OCI-LY1 (cell line): ENCODE measurements at regions not wholly inside any gene's neighbourhood (a gene's known extent, or its start where the extent isn't known, plus 50 kb on each side); places are given as distances from the start of the nearest gene placed in this dataset.

Source experiments
- CTCF ChIP-seq: fragments of 200-600 bp; sonication (generic), shearing (Covaris generic); IDR thresholded peaks from 2 replicates; pipeline ENCODE4 v1.5.1; 2017; ENCODE audit warnings: mild to moderate bottlenecking, antibody characterized with exemption, low read length, moderate library complexity, mixed read lengths
- EZH2 ChIP-seq: fragments of 200-600 bp; sonication (generic), shearing (Covaris generic); IDR thresholded peaks from 2 replicates; pipeline ENCODE4 v1.8.0; 2017; ENCODE audit warnings: borderline replicate concordance, mixed run types, mild to moderate bottlenecking, antibody characterized with exemption, low read length, moderate library complexity, mixed read lengths

GRCh38 chr14:66341239-66341638, 144.9 kb upstream of the CCDC196 start:
- TF ChIP-seq EZH2 (no peak), CTCF (no peak)
